WERI-Rb-1 (cell line): ENCODE measurements at regions not wholly inside any gene's neighbourhood (a gene's known extent, or its start where the extent isn't known, plus 50 kb on each side); places are given as distances from the start of the nearest gene placed in this dataset.

ENCODE experiments used
- DNase-seq: peaks from one replicate; pipeline ENCODE4 v3.0.0-alpha.2; 2020
- H3K27ac ChIP-seq: fragments of 250-450 bp; sonication (Bioruptor Pico); 2 replicates; pipeline ENCODE4 v1.5.1; 2020; ENCODE audit warnings: mild to moderate bottlenecking, moderate library complexity
- H3K27me3 ChIP-seq: fragments of 250-450 bp; sonication (Bioruptor Pico); 2 replicates; pipeline ENCODE4 v1.5.1; 2021; ENCODE audit warnings: mild to moderate bottlenecking, low read depth, moderate library complexity; ENCODE audit not compliant: insufficient read depth, severe bottlenecking
- H3K36me3 ChIP-seq: fragments of 250-450 bp; sonication (Bioruptor Pico); 2 replicates; pipeline ENCODE4 v1.5.1; 2020; ENCODE audit warnings: mild to moderate bottlenecking, moderate library complexity
- H3K4me3 ChIP-seq: 2 replicates; pipeline ENCODE4 v1.5.1; 2011; ENCODE audit warnings: low read depth, mild to moderate bottlenecking, control low read depth, low read length
- H3K9me3 ChIP-seq: fragments of 250-450 bp; sonication (Bioruptor Pico); 2 replicates; pipeline ENCODE4 v1.5.1; 2021; ENCODE audit warnings: mild to moderate bottlenecking, moderate library complexity; ENCODE audit not compliant: severe bottlenecking
- TF ChIP-seq, protein P1 (sequence below): IDR thresholded peaks from 2 replicates; pipeline ENCODE4 v1.5.1; 2011; ENCODE audit warnings: low read depth, mild to moderate bottlenecking, control low read depth, inconsistent platforms, low read length

GRCh38 chr4:155496294-155496626 is 119.5 kb upstream of the MAP9 start:
- TF ChIP-seq, protein P1, sequence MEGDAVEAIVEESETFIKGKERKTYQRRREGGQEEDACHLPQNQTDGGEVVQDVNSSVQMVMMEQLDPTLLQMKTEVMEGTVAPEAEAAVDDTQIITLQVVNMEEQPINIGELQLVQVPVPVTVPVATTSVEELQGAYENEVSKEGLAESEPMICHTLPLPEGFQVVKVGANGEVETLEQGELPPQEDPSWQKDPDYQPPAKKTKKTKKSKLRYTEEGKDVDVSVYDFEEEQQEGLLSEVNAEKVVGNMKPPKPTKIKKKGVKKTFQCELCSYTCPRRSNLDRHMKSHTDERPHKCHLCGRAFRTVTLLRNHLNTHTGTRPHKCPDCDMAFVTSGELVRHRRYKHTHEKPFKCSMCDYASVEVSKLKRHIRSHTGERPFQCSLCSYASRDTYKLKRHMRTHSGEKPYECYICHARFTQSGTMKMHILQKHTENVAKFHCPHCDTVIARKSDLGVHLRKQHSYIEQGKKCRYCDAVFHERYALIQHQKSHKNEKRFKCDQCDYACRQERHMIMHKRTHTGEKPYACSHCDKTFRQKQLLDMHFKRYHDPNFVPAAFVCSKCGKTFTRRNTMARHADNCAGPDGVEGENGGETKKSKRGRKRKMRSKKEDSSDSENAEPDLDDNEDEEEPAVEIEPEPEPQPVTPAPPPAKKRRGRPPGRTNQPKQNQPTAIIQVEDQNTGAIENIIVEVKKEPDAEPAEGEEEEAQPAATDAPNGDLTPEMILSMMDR: no peak
- no peak overlapping the region for H3K27ac ChIP-seq
- no peaks in the 10 kb centered on the region for H3K36me3 ChIP-seq

GRCh38 chr4:155495572-155496293 is 119.0 kb upstream of the MAP9 start:
- Histone ChIP-seq H3K4me3 (no peak overlapping the region), H3K36me3 (no peaks in the 10 kb centered on the region), H3K9me3 (no peaks in the 10 kb centered on the region), H3K27me3 (no peaks in the 10 kb centered on the region), H3K27ac (no peak overlapping the region)
- no peak for DNase-seq
- TF ChIP-seq, protein P1: no peak

More at GRCh38 chr4:155496294-155496626, 119.5 kb upstream of the MAP9 start:
- DNase-seq: no peak
- no peaks in the 10 kb centered on the region for H3K27me3 ChIP-seq
- H3K4me3 ChIP-seq: no peak overlapping the region
- H3K9me3 ChIP-seq: no peaks in the 10 kb centered on the region

DNA sequence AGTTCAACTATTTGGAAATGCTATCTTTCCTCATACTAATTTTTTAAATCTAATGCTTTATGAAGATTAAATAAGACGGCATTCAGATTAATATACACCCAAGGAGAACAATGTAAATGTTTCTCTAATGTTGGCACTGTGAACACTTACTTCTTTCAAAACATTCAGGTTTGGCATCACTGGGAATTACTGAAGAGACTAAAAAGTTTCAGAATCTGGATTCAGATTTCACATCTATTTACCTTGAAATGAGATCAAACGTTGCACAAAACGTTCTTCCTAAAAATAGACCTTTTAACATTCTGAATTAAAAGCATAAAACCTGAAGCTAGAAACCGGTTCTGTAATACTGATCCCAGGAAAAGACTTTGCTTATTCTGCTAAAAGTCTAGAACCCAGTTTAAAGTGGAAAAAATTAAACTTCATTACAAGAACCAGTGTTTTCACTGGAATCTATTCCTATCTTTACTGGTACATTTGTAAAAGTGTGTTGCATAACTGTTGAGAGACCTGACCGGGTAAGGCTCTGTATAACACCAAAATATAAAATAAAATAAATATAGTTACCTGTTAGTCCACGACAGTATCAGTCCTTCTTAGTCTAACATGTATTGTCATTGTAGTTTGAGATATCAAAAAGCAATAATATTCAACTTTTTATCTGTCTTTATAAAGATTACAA is 117.4 kb upstream of the MAP9 start:
- Histone ChIP-seq H3K27me3 (no peaks in the 10 kb centered on the region), H3K36me3 (no peaks in the 10 kb centered on the region), H3K4me3 (no peak overlapping the region), H3K27ac (no peak overlapping the region), H3K9me3 (no peaks in the 10 kb centered on the region)
- no peak for DNase-seq
- TF ChIP-seq, protein P1: no peak

- no peak for DNase-seq
- TF ChIP-seq, protein P1: no peak
- Histone ChIP-seq H3K27ac (no peak overlapping the region), H3K9me3 (no peaks in the 10 kb centered on the region), H3K27me3 (no peaks in the 10 kb centered on the region), H3K4me3 (no peak overlapping the region), H3K36me3 (no peaks in the 10 kb centered on the region)
Measured at GRCh38 chr4:155491336-155492120, 114.8 kb upstream of the MAP9 start.

DNA sequence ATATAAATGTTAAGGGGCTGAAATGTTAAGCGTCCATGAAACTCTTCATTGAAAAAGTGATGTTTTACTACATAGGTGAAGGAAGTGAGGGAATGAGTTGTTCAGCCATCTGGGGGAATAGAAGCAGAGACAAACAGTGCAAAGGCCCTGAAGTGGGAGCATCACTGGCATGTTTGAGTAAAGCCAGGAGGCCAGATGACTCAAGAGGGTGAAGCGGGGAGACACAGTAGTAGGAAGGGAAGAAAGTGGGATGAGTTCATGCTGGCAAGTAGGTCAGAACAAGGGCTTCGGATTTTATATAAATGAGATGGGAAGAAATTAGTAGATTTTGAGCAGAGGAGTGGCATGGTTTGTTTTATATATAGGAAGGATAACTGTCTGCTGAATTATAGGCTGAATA is 112.5 kb upstream of the MAP9 start:
- no peak overlapping the region for H3K4me3 ChIP-seq
- no peak for DNase-seq
- TF ChIP-seq, protein P1: no peak
- H3K36me3 ChIP-seq: no peaks in the 10 kb centered on the region
- H3K27ac ChIP-seq: no peak overlapping the region
- no peaks in the 10 kb centered on the region for H3K9me3 ChIP-seq
- no peaks in the 10 kb centered on the region for H3K27me3 ChIP-seq
